ENCODE measurements at regions not wholly inside any gene's neighbourhood (a gene's known extent, or its start where the extent isn't known, plus 50 kb on each side); places are given as distances from the start of the nearest gene placed in this dataset.

- TF ChIP-seq ELK1 (IDR thresholded peaks at IDR 0.05; ENCODE audit: borderline replicate concordance, low read depth, low read length) (no peak), RCOR1 (IDR thresholded peaks at IDR 0.05; ENCODE audit: insufficient replicate concordance, low read length) (peak; percentile 99), MAFK (IDR thresholded peaks at IDR 0.05; ENCODE audit: low read depth, low read length) (peak; percentile 74), POLR2A (IDR thresholded peaks at IDR 0.05; ENCODE audit: low read depth, low read length) (no peak), USF2 (IDR thresholded peaks at IDR 0.05; ENCODE audit: low read depth, low read length) (no peak; the same call in 1 of the 2 replicates), FOS (IDR thresholded peaks at IDR 0.05; ENCODE audit: low read depth, low read length) (peak; percentile 78; the same call in 1 of the 2 replicates), BHLHE40 (IDR thresholded peaks at IDR 0.05; ENCODE audit: low read depth, low read length) (peak; percentile 64)
- H3K18ac ChIP-seq (ENCODE audit: low read depth, low read length): no peak overlapping the region
- no peak overlapping the region for H3K14ac ChIP-seq (replicated peaks; ENCODE audit: low read depth, low read length)
- DNase-seq: peak; percentile 97
- ChIA-PET CTCF (interaction anchor here (1.4 kb wide), 1 partner anchor 14 kb away, joined by 3 read pairs; no protein-coding TSS in a partner anchor), POLR2A (ENCODE audit: unreplicated experiment) (no interaction called here)
- H2AK5ac ChIP-seq (ENCODE audit: low read depth, low read length): no peak overlapping the region
- dilution Hi-C loops (cut with HindIII; ENCODE audit: low sequenced_read_pairs, unreplicated experiment) (no loop called here), intact Hi-C loops (cut with micrococcal nuclease) (no loop called here), in situ Hi-C loops (cut with MboI; ENCODE audit: low sequenced_read_pairs) (loop anchor here (25.0 kb wide), 1 partner anchor 894 kb away; no protein-coding TSS in a partner anchor)
- peak overlapping the region; percentile 5; the same call in 1 of the 2 replicates for H3K4me2 ChIP-seq (ENCODE audit: low read depth, low read length)
- no peak overlapping the region for H2BK20ac ChIP-seq (ENCODE audit: low read depth, low read length)
- H3K4me3 ChIP-seq (ENCODE audit: insufficient read depth, low read depth, low read length): no peak overlapping the region
- H3K36me3 ChIP-seq (ENCODE audit: control insufficient read depth, insufficient read depth, low read length): no peaks in the 10 kb centered on the region
- no peak overlapping the region for H4K8ac ChIP-seq (ENCODE audit: low read depth in 2 of 2, low read length in 2 of 2)
- H4K91ac ChIP-seq (ENCODE audit: insufficient read depth, low read depth, low read length): no peak overlapping the region
- peak; percentile 56 for ATAC-seq (ENCODE audit: low read depth)
- no peak overlapping the region for H3K9ac ChIP-seq (ENCODE audit: low read depth, low read length)
- H3K23ac ChIP-seq (ENCODE audit: low read depth, low read length): no peak overlapping the region
- no peak overlapping the region for H2BK15ac ChIP-seq (ENCODE audit: low read depth, low read length)
- 34% methylated on average over 3 of the region's 6 CpGs; no CpG with 5 or more reads in 1 of the 2 experiments for WGBS, 2 experiments (ENCODE audit: extremely low coverage in 2 of 2, insufficient read length in 1 of 2)
- peaks cover 35% of the 10 kb centered on the region for H3K27me3 ChIP-seq (ENCODE audit: control insufficient read depth, insufficient read depth, low read length)
- peaks cover 9% of the 10 kb centered on the region; the same call in 1 of the 2 replicates for H4K20me1 ChIP-seq (ENCODE audit: insufficient read depth, low read length)
- H2AFZ ChIP-seq (replicated peaks; ENCODE audit: low read length, poor library complexity): no peak overlapping the region
- H2BK120ac ChIP-seq (ENCODE audit: low read depth, low read length): no peak overlapping the region
- H3K79me1 ChIP-seq (ENCODE audit: low read depth in 1 of 2, low read length in 2 of 2): peaks cover 0 to 3% of the 10 kb centered on the region in 2 experiments; a peak in 1 of 4 replicates
- H4K5ac ChIP-seq (ENCODE audit: low read depth, low read length): no peak overlapping the region
- H3K27ac ChIP-seq (ENCODE audit: insufficient read depth, low read length): no peak overlapping the region
- no peaks in the 10 kb centered on the region for H3K9me3 ChIP-seq (ENCODE audit: control insufficient read depth, insufficient read depth, low read length)
- no peak overlapping the region for H2BK5ac ChIP-seq (ENCODE audit: low read depth, low read length, poor library complexity, severe bottlenecking)
- peaks cover 15% of the 10 kb centered on the region for H3K4me1 ChIP-seq (ENCODE audit: control insufficient read depth, insufficient read depth, low read length)
- no TSS peak for BruUV-seq (replicated peaks)
- peaks cover 2% of the 10 kb centered on the region; the same call in 1 of the 2 replicates for H3K9me1 ChIP-seq (ENCODE audit: insufficient read depth, low read length)
- no peak overlapping the region for H3K4ac ChIP-seq (ENCODE audit: low read depth, low read length)
- no peak overlapping the region for H2AK9ac ChIP-seq (replicated peaks; ENCODE audit: low read depth, low read length, poor library complexity)
- H3K56ac ChIP-seq (ENCODE audit: extremely low read depth, insufficient read depth, low read length): no peak overlapping the region
These were observed 178.2 kb downstream of the ANAPC1 start for GRCh38 chr2:111705711-111706336.
